ENCODE measurements at regions not wholly inside any gene's neighbourhood (a gene's known extent, or its start where the extent isn't known, plus 50 kb on each side); places are given as distances from the start of the nearest gene placed in this dataset.

DNA sequence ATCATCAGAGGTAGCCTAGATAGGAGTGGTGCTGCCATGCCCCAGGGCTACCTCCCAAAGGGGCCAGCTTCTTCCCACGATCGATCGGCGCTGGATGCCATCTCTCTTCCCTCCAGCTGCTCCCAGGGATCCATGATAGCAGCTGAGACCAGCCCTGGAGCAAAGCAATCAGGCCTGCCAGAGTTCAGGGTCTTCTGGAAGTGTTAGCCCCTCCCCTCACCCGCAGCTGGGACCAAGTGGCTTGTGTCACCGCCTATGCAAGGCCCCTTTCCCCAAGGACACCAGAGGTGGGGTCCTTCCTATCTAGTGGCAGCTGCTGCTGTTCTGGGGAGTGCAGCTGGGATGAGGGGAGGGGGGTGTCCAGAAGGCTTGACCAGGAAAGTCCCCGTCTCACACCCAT lies 87.0 kb downstream of the IRF2BPL start:
- Histone ChIP-seq H3K9ac (ENCODE audit: low read length) (no peak overlapping the region), H3K4me3 (replicated peaks in 1 of 2; ENCODE audit: low read depth in 1 of 2, low read length in 2 of 2) (no peak overlapping the region), H3K27me3 (ENCODE audit: insufficient read depth, low read length) (no peaks in the 10 kb centered on the region), H3K4me2 (ENCODE audit: low read length) (no peak overlapping the region), H3K9me3 (ENCODE audit: control insufficient read depth in 1 of 2, insufficient read depth in 1 of 2, low read depth in 1 of 2, low read length in 2 of 2) (no peaks in the 10 kb centered on the region), H3K9me2 (ENCODE audit: insufficient read depth) (no peaks in the 10 kb centered on the region), H4K20me1 (ENCODE audit: insufficient read depth) (no peaks in the 10 kb centered on the region), H3K36me3 (ENCODE audit: control insufficient read depth in 1 of 2, insufficient read depth in 2 of 2, low read length in 2 of 2) (no peaks in the 10 kb centered on the region), H2AFZ (ENCODE audit: low read depth, low read length, poor library complexity, severe bottlenecking) (no peak overlapping the region), H3K4me1 (ENCODE audit: control insufficient read depth in 1 of 2, insufficient read depth in 2 of 2, low read length in 2 of 2) (peaks cover 24 to 36% of the 10 kb centered on the region in 2 experiments), H3K79me2 (ENCODE audit: insufficient read depth, low read length) (no peaks in the 10 kb centered on the region), H3K27ac (ENCODE audit: low read depth, low read length) (no peak overlapping the region)
- intact Hi-C loops (cut with micrococcal nuclease): no loop called here
- no TSS peak for BruUV-seq (replicated peaks)
- no peak for ATAC-seq
- no peak for TF ChIP-seq CBX3 (IDR thresholded peaks at IDR 0.05; ENCODE audit: low read depth)
- no peak for TF ChIP-seq EGR1 (IDR thresholded peaks at IDR 0.05; ENCODE audit: low read depth)
- TF ChIP-seq CEBPB (IDR thresholded peaks at IDR 0.05; ENCODE audit: low read depth): no peak
- no peak for TF ChIP-seq ZNF274 (IDR thresholded peaks at IDR 0.05; ENCODE audit: low read depth, low read length)
- TF ChIP-seq EZH2 (IDR thresholded peaks at IDR 0.05): no peak
- TF ChIP-seq FOSL1 (IDR thresholded peaks at IDR 0.05; ENCODE audit: low read depth): no peak
- no peak for TF ChIP-seq CTCF (IDR thresholded peaks at IDR 0.05 in 2 of 3, conservative IDR thresholded peaks at IDR 0.05 in 1 of 3; ENCODE audit: borderline replicate concordance in 1 of 3, insufficient read depth in 1 of 3, low read depth in 2 of 3, low read length in 2 of 3)
- TF ChIP-seq SIN3A (IDR thresholded peaks at IDR 0.05; ENCODE audit: low read depth): no peak
- no peak for TF ChIP-seq ZFX (IDR thresholded peaks at IDR 0.05)
- TF ChIP-seq, protein P1, sequence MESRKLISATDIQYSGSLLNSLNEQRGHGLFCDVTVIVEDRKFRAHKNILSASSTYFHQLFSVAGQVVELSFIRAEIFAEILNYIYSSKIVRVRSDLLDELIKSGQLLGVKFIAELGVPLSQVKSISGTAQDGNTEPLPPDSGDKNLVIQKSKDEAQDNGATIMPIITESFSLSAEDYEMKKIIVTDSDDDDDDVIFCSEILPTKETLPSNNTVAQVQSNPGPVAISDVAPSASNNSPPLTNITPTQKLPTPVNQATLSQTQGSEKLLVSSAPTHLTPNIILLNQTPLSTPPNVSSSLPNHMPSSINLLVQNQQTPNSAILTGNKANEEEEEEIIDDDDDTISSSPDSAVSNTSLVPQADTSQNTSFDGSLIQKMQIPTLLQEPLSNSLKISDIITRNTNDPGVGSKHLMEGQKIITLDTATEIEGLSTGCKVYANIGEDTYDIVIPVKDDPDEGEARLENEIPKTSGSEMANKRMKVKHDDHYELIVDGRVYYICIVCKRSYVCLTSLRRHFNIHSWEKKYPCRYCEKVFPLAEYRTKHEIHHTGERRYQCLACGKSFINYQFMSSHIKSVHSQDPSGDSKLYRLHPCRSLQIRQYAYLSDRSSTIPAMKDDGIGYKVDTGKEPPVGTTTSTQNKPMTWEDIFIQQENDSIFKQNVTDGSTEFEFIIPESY (IDR thresholded peaks at IDR 0.05; ENCODE audit: extremely low read depth, insufficient replicate concordance, low read length): no peak
- TF ChIP-seq, protein P2, sequence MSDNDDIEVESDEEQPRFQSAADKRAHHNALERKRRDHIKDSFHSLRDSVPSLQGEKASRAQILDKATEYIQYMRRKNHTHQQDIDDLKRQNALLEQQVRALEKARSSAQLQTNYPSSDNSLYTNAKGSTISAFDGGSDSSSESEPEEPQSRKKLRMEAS (IDR thresholded peaks at IDR 0.05): no peak
- TF ChIP-seq POLR2A (IDR thresholded peaks at IDR 0.05; ENCODE audit: borderline replicate concordance, extremely low read depth, insufficient read depth, insufficient read length): no peak
- no peak for TF ChIP-seq POLR2AphosphoS5 (IDR thresholded peaks at IDR 0.05; ENCODE audit: low read depth, low read length)
- no peak for TF ChIP-seq TCF7L2 (IDR thresholded peaks at IDR 0.05; ENCODE audit: borderline replicate concordance, extremely low read depth, insufficient read depth, insufficient read length)
- no peak for TF ChIP-seq EZH2phosphoT487 (IDR thresholded peaks at IDR 0.05; ENCODE audit: borderline replicate concordance)
- no peak for TF ChIP-seq YY1 (IDR thresholded peaks at IDR 0.05; ENCODE audit: extremely low read depth, insufficient replicate concordance, low read depth, low read length)
- TF ChIP-seq SP1 (IDR thresholded peaks at IDR 0.05; ENCODE audit: low read depth): no peak
- TF ChIP-seq, protein P3, sequence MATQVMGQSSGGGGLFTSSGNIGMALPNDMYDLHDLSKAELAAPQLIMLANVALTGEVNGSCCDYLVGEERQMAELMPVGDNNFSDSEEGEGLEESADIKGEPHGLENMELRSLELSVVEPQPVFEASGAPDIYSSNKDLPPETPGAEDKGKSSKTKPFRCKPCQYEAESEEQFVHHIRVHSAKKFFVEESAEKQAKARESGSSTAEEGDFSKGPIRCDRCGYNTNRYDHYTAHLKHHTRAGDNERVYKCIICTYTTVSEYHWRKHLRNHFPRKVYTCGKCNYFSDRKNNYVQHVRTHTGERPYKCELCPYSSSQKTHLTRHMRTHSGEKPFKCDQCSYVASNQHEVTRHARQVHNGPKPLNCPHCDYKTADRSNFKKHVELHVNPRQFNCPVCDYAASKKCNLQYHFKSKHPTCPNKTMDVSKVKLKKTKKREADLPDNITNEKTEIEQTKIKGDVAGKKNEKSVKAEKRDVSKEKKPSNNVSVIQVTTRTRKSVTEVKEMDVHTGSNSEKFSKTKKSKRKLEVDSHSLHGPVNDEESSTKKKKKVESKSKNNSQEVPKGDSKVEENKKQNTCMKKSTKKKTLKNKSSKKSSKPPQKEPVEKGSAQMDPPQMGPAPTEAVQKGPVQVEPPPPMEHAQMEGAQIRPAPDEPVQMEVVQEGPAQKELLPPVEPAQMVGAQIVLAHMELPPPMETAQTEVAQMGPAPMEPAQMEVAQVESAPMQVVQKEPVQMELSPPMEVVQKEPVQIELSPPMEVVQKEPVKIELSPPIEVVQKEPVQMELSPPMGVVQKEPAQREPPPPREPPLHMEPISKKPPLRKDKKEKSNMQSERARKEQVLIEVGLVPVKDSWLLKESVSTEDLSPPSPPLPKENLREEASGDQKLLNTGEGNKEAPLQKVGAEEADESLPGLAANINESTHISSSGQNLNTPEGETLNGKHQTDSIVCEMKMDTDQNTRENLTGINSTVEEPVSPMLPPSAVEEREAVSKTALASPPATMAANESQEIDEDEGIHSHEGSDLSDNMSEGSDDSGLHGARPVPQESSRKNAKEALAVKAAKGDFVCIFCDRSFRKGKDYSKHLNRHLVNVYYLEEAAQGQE (IDR thresholded peaks at IDR 0.05; ENCODE audit: low read depth): no peak
- POLR2A ChIA-PET: interaction anchor here (1.9 kb wide), 1 partner anchor 12 kb away, joined by 6 read pairs; no protein-coding TSS in a partner anchor
- RAD21 ChIA-PET (ENCODE audit: low non-redundant PET in 1 of 2, low total read pairs in 2 of 2, uncharacterized antibody in 2 of 2, unreplicated experiment in 2 of 2): no interaction called here
- CTCF ChIA-PET: interaction anchor here (0.8 kb wide), 1 partner anchor 28 kb away, joined by 3 read pairs; no protein-coding TSS in a partner anchor
- DNase-seq (ENCODE audit: low read depth, low spot score): no peak
